Keratinocyte (primary cell): ENCODE measurements at regions not wholly inside any gene's neighbourhood (a gene's known extent, or its start where the extent isn't known, plus 50 kb on each side); places are given as distances from the start of the nearest gene placed in this dataset.

ENCODE experiments used
- EZH2 ChIP-seq: IDR thresholded peaks from one replicate; pipeline ENCODE4 v1.6.1; 2012; ENCODE audit warnings: inconsistent platforms, mild to moderate bottlenecking, low read length, moderate library complexity
- TF ChIP-seq, protein P1 (sequence below), 3 experiments: IDR thresholded peaks in 1 of 3; conservative IDR thresholded peaks in 1 of 3; optimal IDR thresholded peaks in 1 of 3; 2 replicates in 2 of 3; 3 replicates in 1 of 3; pipeline versions ENCODE3 to v1.5.1; 2011; ENCODE audit warnings: low read length in 3 of 3, mild to moderate bottlenecking in 3 of 3, moderate library complexity in 2 of 3, control low read depth in 1 of 3, inconsistent platforms in 1 of 3; ENCODE audit not compliant: insufficient read depth in 2 of 3; ENCODE audit errors: extremely low read depth in 1 of 3

DNA sequence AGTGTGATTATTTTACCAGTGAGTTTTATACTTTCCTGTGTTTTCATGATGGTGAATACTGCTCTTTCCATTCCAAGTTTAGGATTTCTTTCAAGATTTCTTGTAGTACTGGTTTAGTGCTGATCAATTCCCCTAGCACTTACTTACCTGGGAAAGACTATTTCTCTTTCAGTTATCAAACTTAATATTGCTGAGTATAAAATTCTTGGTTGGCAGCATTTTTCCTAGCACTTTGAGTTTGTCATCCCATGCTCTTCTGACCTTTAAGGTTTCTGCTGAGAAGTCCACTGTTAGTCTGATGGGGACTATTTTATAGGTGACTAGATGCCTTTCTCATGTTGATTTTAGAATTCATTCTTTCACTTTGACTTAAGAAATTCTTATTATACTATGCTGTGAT lies 842.8 kb upstream of the CITED2 start:
- TF ChIP-seq, protein P1, sequence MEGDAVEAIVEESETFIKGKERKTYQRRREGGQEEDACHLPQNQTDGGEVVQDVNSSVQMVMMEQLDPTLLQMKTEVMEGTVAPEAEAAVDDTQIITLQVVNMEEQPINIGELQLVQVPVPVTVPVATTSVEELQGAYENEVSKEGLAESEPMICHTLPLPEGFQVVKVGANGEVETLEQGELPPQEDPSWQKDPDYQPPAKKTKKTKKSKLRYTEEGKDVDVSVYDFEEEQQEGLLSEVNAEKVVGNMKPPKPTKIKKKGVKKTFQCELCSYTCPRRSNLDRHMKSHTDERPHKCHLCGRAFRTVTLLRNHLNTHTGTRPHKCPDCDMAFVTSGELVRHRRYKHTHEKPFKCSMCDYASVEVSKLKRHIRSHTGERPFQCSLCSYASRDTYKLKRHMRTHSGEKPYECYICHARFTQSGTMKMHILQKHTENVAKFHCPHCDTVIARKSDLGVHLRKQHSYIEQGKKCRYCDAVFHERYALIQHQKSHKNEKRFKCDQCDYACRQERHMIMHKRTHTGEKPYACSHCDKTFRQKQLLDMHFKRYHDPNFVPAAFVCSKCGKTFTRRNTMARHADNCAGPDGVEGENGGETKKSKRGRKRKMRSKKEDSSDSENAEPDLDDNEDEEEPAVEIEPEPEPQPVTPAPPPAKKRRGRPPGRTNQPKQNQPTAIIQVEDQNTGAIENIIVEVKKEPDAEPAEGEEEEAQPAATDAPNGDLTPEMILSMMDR (optimal IDR thresholded peaks at IDR 0.05 in 1 of 3, IDR thresholded peaks at IDR 0.05 in 1 of 3, conservative IDR thresholded peaks at IDR 0.05 in 1 of 3; ENCODE audit: extremely low read depth in 1 of 3, insufficient read depth in 2 of 3, low read length in 3 of 3) = no peak
- no peak for TF ChIP-seq EZH2
